Ascending aorta (tissue), 2 donors: ENCODE measurements at regions not wholly inside any gene's neighbourhood (a gene's known extent, or its start where the extent isn't known, plus 50 kb on each side); places are given as distances from the start of the nearest gene placed in this dataset.
"Not testable (repeated sequence)": the region's sequence is repeated elsewhere in the genome, so short reads cannot be mapped to it uniquely, and the experiment has no call there.

Experiments used
- DNase-seq, 2 donors: peaks; one replicate each; pipeline ENCODE4 v3.0.0-alpha.2; 2019; ENCODE audit warnings: low spot score in 2 of 2
- H3K27ac ChIP-seq, 2 donors: fragments of 200-600 bp; sonication (generic); one replicate each; pipeline ENCODE4 v1.5.1; 2016 to 2017; ENCODE audit warnings: mild to moderate bottlenecking in 1 of 2
- H3K27me3 ChIP-seq: fragments of 200-600 bp; sonication (generic); one replicate; pipeline ENCODE4 v1.5.1; 2017
- H3K36me3 ChIP-seq, 2 donors: fragments of 200-600 bp; sonication (generic); one replicate each; pipeline ENCODE4 v1.5.1; 2016
- H3K4me1 ChIP-seq, 2 donors: fragments of 200-600 bp; sonication (generic); one replicate each; pipeline ENCODE4 v1.5.1; 2016 to 2017; ENCODE audit warnings: mild to moderate bottlenecking in 1 of 2
- H3K4me3 ChIP-seq, 2 donors: fragments of 200-600 bp; sonication (generic); one replicate each; pipeline ENCODE4 v1.5.1; 2016 to 2017; ENCODE audit warnings: mild to moderate bottlenecking in 1 of 2
- H3K9me3 ChIP-seq, 2 donors: fragments of 200-600 bp; sonication (generic); one replicate each; pipeline ENCODE4 v1.5.1; 2016
- CTCF ChIP-seq, 3 experiments: fragments of 200-600 bp in 2 of 3; fragments of 450-650 bp in 1 of 3; sonication (generic) in 2 of 3; IDR thresholded peaks; one replicate each; pipeline ENCODE4 v1.5.1; 2016 to 2019; ENCODE audit warnings: antibody characterized with exemption in 3 of 3, mild to moderate bottlenecking in 1 of 3, moderate library complexity in 1 of 3
- intact Hi-C: fragments of 100-400 bp; cut with DNase I; formaldehyde crosslinking; loops from one replicate; pipeline ENCODE4 v1.15.1; 2023

GRCh38 chr6:139447656-139447975 lies 73.2 kb upstream of the CITED2 start:
- Histone ChIP-seq H3K27me3 (no peaks in the 10 kb centered on the region), H3K27ac (no peak overlapping the region), H3K4me3 (no peak overlapping the region), H3K4me1 (no peaks in the 10 kb centered on the region), H3K9me3 (no peaks in the 10 kb centered on the region), H3K36me3 (no peaks in the 10 kb centered on the region)
- DNase-seq = no peak
- intact Hi-C loops = no loop called here
- no peak for TF ChIP-seq CTCF (IDR thresholded peaks at IDR 0.05)

- Histone ChIP-seq H3K27me3 (no peaks in the 10 kb centered on the region), H3K27ac (no peak overlapping the region), H3K9me3 (no peaks in the 10 kb centered on the region), H3K4me1 (no peaks in the 10 kb centered on the region), H3K36me3 (no peaks in the 10 kb centered on the region), H3K4me3 (no peak overlapping the region)
- intact Hi-C loops = no loop called here
- no peak for TF ChIP-seq CTCF (IDR thresholded peaks at IDR 0.05)
- no peak for DNase-seq
Measured at GRCh38 chr6:139446768-139447655, 72.6 kb upstream of the CITED2 start.

DNA sequence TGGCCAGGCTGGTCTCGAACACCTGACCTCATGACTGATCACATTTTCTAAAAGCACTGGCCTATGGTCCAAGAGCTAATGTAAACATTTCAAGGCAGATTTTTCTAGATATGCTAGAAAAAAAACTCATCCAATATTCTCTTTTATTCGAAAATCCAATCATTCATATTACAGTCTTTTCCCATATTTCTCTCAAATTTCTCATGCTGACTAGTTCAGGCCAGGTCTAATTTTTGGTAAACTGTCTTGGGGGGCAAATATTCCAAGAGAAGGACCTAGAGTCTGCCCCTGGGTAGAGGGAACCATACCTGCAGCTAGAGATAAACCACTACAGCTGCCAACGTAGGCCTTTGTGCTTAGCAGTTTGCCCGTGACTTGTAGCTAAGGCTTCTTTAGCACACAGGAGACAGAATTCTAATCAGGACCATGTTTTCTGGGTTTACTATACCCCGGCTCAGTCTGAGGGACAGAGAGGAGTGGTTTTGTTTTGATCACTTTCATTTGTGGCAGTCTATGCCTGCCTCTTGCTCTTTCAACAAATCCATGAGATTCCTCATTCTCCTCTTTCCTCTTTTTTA lies 71.8 kb upstream of the CITED2 start:
- Histone ChIP-seq H3K4me3 (no peak overlapping the region), H3K36me3 (no peaks in the 10 kb centered on the region), H3K27me3 (no peaks in the 10 kb centered on the region), H3K27ac (no peak overlapping the region), H3K9me3 (no peaks in the 10 kb centered on the region), H3K4me1 (no peaks in the 10 kb centered on the region)
- no peak for TF ChIP-seq CTCF (IDR thresholded peaks at IDR 0.05)
- no peak for DNase-seq
- intact Hi-C loops = no loop called here

GRCh38 chr6:139444273-139444787 lies 69.9 kb upstream of the CITED2 start:
- H3K9me3 ChIP-seq, H3K27ac ChIP-seq, intact Hi-C loops, H3K27me3 ChIP-seq, H3K4me1 ChIP-seq, H3K4me3 ChIP-seq, H3K36me3 ChIP-seq, DNase-seq: not testable (repeated sequence)

GRCh38 chr6:139443231-139444112 lies 69.0 kb upstream of the CITED2 start:
- no peak for DNase-seq
- Histone ChIP-seq H3K9me3 (no peaks in the 10 kb centered on the region), H3K4me1 (no peaks in the 10 kb centered on the region), H3K27ac (no peak overlapping the region), H3K36me3 (no peaks in the 10 kb centered on the region), H3K4me3 (no peak overlapping the region), H3K27me3 (no peaks in the 10 kb centered on the region)
- intact Hi-C loops = no loop called here
- no peak for TF ChIP-seq CTCF (IDR thresholded peaks at IDR 0.05)
